ENCODE measurements at regions not wholly inside any gene's neighbourhood (a gene's known extent, or its start where the extent isn't known, plus 50 kb on each side); places are given as distances from the start of the nearest gene placed in this dataset.
"Not testable (repeated sequence)": the region's sequence is repeated elsewhere in the genome, so short reads cannot be mapped to it uniquely, and the experiment has no call there.

- no peak for DNase-seq
These were observed 78.8 kb upstream of the PCSK5 start for GRCh38 chr9:75811692-75812091.

GRCh38 chr9:75812141-75812540, 78.3 kb upstream of the PCSK5 start:
- DNase-seq: no peak

- DNase-seq: no peak
These were observed 75.8 kb upstream of the PCSK5 start for GRCh38 chr9:75814667-75815066.

GRCh38 chr9:75820471-75821115, 69.9 kb upstream of the PCSK5 start:
- DNase-seq: not testable (repeated sequence)

GRCh38 chr9:75823151-75823550, 67.3 kb upstream of the PCSK5 start:
- no peak for DNase-seq

- no peak for DNase-seq
These were observed 65.5 kb upstream of the PCSK5 start for GRCh38 chr9:75824816-75825568.

- no peak for DNase-seq
These were observed 64.2 kb upstream of the PCSK5 start for GRCh38 chr9:75826314-75826713.

GRCh38 chr9:75830303-75830702, 60.2 kb upstream of the PCSK5 start:
- DNase-seq: no peak

- DNase-seq: no peak
These were observed 56.7 kb upstream of the PCSK5 start for GRCh38 chr9:75833778-75834177.

GRCh38 chr9:75834878-75835277, 55.6 kb upstream of the PCSK5 start:
- no peak for DNase-seq
